DMS 273 (cell line): ENCODE measurements at regions not wholly inside any gene's neighbourhood (a gene's known extent, or its start where the extent isn't known, plus 50 kb on each side); places are given as distances from the start of the nearest gene placed in this dataset.

ENCODE experiments used
- DNase-seq: peaks from one replicate; lab custom pipeline; 2025; ENCODE audit not compliant: unreplicated experiment; lab: John Stamatoyannopoulos, UW

DNA sequence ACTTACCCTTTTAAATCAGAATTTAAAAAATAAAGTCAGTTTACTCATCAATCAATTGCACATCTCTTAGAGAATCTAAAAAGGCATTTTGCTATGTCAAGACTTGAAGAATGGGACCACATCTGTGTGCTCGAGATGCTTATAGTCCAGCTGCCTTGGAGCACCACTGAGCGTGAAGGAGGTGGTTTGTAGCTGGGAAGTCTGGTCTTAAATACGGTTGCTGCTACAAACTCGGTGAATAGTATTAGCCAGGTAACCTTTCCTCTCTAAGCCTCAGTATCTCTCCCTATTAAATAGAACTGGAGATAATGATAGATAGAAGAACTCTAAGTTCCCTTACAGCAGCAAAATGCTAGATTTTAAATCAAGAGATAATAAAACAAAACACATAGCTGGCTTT, 289.7 kb downstream of the TRIB2 start:
- DNase-seq = no peak

DNA sequence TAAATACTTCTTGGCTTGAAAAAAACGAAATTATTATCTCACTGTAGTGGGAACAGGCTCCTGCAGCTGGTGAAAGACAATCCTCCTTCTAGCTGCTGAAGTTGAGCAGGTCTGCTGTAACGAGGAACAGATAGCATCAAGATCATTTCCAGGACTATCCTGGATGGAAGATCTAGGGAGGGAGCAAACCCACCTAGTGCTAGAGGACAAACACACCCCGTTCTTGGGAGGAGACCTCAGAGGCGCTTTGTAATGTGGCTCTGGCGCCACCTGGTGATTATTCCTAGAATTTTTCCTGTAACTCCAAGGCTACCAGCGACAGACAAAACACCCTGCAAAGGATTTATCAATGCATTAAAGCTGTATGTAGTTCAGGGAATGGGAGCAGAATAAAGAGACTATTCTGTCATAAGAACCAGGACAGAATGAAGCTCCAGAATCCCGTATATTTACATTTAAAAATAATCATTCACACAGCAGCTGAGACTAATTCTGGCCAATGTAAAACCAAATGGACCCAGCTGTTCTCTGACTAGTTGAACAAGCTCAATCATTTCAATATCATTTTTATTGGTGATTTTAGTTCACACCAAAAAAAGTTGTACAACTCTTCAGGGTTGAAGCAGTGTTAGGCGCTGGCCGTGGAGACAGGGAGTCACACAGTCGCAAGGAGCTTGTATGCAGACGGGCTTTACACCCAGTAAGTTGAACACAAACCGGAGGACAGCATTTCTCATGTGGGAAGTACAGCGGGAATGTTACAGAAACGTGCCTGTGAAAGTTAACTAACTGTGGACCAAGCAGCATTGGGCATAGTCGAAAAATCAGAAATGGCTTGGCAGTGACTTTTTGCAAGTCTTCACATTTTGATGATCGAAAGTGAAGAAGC, 290.3 kb downstream of the TRIB2 start:
- peak; percentile 80 for DNase-seq

DNA sequence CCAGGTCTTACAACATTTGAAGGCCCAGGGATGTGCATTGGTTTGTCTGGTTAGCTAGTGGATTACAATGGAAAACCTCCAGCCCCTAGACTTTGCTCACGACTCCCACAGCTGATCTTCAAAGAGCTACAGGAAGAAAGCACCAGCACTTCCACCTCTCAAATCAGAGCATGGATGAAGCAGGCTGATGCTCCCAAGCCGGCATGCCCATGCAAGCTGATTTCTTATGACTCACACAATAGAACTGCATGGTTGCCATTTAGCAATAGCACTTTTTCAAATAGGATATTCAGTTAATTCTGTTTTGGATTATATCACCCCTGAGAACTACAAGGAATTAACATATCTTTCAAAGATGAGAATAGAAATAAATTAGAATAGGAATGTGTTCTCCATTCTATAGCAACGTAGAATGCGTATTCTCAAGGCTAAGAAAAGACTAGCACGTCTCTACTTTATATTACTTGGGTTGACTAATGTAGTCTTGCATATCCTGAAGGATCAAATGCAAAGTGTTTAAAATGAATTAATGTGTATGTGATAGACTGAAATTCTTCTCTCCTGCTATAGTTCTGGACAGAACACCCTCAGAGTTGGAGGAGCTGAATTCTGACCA, 292.4 kb downstream of the TRIB2 start:
- no peak for DNase-seq

DNA sequence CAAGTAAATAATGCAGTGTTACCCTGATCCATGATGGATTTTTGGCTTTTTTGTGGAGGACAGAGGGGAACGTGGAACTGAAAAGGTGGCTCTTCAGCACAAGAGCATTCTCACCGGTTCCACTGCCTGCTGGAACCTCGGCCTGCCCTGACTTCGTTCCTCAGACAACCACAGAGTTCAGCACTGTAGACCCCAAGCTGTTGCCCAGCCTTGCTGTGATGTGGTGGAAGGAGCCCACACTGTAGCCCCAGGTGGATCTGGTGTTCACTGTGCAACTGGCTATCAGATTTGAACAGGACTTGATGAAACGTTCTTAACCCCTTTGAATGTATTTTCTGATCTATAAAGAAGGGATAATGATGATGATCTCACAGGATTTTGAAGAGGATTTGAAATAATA, 293.5 kb downstream of the TRIB2 start:
- no peak for DNase-seq

DNA sequence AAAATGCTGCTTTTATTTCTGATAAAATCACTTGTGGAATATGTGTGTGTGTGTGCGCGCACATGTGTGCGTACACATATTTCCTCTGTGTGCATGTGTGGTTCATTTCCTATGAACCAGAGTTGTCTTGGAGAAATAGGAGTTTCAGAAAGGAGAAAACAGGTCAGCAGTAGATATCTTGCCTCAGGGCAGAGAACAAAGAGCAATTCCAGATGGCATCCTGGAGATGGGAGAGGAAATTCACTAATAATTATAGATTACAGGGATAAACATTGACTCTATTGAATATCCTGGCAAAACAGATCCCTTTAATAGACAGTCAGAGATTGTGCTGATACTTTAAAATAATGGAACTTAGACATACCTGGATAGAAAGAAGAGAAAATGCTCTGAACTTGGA, 298.0 kb downstream of the TRIB2 start:
- DNase-seq = no peak

DNA sequence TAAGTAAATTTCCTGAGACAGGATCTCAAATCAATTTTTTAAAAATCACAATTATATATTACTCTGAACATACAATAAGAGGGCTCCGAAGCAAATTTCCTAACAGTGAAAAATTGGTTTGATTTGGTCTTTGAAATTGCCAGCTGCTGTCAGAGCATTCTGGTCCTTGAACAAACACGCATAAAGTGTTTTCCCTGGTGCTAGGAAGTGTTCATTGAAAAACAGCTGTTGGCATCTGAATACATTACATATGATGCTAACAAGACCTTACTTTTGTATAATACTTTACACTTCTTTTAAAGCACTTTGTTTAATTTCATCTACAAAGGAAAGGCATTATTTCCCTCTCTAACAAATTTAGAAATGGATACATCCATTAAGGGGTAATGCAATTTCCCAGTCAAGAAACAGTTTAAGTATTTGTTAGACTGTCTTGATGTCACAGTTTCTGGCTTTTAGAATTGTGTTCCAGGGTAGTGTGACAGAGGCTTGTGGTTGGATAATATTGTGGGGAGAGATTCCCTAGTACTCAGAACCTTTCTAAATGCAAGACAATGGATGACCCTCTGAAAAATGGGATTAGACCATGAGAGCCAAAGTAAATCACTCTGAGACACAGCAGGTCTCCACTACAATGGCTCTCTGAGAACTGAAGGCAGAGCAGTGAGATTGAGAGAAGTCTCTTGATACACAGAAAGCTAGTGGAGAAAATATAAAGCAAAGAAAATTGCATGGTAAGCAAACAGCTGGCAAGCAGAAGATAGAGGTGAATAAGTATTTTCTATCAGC, 299.0 kb downstream of the TRIB2 start:
- no peak for DNase-seq

DNA sequence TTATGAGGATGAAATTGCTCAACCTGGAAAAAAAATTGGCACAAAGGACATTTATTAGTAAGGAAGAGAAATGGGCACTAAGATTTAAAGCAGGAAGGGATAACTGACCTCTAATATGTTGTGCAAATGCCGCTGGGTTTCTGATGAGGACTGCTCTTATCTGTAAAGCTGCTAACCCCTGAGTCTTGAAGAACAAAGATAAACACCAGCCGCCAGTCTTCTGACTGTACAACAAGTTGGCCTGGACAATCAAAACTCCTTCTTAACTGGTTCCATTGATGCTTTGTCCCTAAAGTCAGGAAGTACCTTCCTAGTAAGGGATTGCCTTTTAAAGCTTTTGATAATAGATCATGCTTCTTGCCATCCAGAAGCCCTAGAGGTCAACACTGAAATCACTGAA, 301.8 kb downstream of the TRIB2 start:
- DNase-seq = no peak

DNA sequence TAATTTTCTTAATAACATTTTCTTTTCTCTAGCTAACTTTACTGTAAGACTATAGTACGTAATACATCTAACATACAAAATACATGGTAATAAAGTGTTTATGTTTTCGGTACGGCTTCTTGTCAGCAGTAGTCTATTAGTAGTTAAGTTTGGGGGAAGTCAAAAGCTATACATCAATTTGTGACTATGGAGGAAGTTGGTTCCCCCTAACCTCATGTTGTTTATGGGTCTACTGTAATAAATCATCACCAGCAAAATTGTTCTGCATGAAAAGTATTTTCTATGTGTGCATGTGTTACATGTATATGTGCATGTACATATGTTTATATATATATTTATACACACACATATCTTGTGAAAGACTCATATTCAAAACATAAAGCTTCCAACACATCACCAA, 303.0 kb downstream of the TRIB2 start:
- DNase-seq = no peak

DNA sequence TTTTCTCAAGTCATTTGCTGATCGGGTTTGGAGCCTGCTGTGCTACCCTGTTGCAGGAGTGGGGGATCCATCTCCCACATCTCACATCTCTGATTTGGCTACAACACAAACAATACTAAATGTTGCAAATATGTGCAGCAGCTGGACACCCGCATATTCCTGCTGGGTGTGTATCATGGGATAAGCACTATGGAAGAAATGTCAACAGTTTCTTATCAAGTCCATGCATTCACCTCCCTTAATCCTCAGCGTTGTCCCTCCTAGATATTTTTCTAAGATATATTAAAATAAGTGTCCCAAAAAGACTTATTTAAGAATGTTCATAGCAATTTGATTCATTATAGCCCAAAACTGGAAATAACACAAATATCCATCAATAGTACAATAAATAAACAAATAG, 303.7 kb downstream of the TRIB2 start:
- DNase-seq = no peak

DNA sequence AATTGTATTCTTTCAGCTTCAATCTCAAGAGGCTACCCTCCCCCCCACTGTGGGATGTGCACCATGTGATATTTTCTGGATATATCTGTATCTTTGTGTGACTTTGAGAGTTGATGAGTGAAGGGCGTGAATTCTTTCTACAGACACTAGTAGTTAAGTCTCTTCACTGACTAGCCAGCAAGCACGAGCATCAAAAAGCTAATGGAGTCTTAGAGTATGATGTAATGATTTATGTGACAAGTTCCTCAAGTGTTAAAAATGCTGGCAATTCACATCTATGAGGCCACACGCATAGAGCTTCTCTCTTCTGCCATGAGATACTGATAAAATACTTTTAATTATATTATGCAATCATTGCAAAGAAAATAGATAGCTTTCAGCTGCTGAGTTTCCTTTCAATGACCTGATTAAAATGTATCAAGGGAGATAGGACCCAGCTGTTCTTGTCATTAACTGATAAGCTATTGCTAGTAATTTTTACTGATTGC, 304.8 kb downstream of the TRIB2 start:
- DNase-seq = no peak

DNA sequence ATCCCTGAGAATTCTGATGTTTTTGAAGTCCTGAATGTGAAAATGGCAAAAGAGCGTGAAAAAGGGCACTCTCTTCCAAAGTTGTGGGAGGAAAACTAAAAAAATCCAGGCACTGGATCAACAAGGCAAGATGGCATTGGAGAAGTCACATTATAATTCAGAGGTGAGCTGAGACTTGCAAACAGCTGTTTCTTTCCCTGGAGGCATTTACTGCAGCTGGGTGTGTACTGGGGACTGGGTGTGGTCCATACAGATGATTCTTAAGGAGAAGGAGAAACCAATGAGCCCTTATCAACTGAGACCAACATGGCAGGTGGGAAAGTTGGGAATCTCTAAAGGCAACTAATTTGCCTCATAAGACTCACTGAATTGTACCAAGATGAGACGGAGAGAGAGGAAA, 313.9 kb downstream of the TRIB2 start:
- DNase-seq = no peak

DNA sequence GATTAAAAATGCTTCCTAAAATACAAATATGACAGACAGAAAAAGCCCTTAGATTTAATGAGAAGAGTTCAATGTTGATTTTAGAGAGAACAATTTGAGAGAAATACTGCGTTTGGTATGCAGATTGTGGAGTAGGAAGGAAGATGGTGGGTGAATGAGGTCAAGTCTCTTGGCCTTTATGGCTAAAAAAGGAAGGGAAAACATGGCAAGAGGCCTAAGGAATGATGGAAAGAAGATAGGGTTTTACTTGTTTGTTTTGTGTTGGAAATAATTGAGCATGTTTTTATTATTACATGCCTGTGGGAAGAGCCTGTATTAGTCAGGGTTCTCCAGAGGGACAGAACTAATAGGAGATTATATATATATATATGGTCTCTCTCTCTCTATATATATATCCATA, 318.1 kb downstream of the TRIB2 start:
- DNase-seq = no peak

DNA sequence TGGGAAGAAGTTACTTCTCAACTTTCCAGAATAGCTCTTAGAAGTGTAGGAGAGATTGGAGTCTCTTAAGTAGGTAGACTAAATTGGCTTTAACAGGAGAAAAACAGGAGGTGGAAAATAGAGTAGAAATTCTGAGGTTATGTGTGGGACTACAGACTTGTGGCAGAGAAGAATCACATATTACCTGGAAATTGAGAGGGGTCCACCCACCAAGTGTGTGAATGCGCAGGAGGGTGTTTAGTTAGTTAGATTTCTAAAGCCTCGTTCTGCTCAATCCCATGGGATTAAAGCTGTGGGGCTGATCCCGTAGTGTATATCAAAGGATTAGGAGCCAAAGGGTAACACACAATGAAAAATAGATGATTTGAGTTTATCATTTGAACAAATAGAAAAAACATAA, 319.1 kb downstream of the TRIB2 start:
- DNase-seq = no peak

DNA sequence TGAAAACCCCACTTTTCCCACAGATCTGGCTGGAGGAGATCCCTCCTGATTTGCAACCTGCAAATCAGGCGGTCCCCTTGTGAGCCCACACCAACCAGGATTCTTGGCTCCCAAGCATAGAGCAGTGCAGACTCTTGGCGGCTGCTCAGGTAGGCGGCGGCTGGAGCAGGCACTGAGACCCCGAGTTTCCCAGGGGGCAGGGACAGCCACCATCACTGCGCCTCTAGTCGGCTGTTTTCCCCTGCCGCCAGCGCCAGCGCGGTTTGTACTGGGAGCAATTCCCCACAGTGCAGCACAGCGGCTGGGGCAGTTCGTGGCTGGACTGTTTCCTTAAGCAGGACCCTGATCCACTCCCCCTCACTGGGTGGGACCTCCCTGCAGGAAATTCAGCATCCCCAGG, 323.3 kb downstream of the TRIB2 start:
- no peak for DNase-seq

DNA sequence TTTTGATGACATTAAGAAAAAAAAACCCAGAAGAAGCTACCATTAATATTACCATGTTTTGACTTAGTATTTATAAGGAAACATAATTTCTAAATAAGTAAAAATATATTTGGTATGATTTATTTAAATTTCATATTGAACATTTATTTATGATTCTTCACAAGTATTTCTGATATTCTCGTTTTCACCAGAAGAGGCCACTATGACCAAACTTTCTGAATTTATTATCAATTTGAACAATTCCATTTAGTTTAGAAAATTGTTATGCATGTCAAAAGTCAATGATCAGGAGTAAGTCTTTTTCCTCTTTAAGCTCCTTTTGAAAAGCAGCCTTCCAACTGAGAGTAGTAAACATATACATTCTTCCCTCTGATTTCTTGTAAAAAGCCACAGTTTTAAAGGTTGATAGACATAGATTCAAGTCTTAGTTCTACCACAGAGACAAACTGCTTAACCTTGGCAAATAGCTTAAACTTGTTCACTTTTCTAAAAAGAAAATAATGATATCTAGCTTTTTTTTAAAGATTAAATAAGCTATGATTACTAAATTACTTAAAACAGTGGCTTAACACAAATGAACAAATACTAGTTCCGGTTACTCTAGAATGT, 329.9 kb downstream of the TRIB2 start:
- peak; percentile 26 for DNase-seq

DNA sequence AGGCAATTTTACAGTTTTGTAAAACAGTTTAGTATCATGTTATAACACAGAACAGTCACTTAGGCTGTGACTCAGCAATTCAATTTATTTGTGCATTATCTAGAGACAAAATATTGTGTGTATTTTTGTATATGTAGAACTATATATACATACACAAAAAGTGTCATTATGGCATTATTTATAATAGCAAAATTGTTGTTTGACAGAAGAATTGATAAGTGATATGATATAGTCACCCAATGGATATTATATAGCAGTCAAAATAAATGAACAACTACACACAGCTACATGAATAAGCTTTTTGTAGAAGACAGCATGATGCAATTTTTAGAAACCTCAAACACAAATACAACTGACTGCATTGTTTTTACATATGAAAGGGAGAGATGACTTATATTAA, 334.0 kb downstream of the TRIB2 start:
- DNase-seq = no peak

DNA sequence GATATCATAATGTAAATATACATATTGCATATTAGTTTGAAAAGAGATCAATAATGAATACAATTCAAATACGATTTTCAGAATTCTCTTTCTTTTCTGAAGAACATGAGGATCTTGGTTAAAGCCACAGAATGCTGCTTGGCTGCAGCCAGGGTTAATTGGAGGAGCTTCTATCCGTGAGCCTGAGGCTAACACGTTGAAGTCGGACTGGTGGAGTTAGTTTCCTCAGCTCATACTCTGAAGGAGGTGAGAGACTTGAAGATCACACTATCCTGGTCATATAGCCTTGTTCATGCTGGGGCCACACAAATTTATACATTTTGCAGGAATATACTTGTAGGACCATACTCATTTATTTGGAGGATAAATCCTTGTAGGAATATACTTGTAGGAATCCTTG, 335.8 kb downstream of the TRIB2 start:
- no peak for DNase-seq

DNA sequence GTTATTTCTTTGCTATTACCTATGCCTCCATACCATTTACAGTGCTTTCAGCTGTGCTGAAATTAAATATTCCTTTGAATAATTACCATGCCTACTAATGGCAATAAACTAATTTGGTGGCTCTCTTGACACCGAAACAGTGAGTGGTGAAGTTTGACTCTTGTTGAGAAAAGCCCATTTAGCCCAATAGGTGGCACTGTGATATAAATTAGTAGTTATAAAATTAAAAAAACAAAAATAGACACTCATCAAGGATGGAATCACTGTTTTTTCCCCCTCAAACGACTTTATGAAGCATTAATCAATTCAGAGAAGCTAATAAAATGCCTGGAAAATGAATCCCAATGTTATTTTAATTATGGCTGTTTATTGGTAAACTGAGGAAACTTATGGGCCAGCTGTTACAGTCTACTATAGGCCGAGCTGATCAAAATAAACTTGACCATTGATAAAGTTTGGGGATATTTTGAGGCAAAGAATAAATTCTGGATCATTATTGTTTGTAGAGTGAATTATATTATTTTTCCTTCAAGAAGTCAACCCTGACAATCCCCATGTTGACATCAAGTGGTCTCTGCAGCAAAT, 339.6 kb downstream of the TRIB2 start:
- DNase-seq = peak; percentile 35

DNA sequence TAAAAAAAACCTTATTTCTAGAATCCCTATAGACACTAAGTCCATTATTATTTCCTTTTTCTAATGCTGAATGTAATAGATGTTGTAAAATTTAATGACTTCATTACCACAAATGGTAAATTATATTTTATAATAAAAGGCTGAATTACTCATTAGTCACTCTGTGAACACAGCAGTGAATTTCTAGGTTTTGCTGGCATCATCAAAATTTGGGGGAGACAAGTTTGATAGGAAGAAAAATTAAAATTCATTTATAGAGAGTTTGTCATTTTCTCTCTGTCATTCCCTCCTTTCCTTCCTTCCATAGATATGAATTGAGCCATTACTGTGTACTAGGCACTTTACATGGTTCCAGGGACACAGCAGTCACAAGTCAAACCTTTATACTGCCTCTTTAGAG, 340.9 kb downstream of the TRIB2 start:
- no peak for DNase-seq

DNA sequence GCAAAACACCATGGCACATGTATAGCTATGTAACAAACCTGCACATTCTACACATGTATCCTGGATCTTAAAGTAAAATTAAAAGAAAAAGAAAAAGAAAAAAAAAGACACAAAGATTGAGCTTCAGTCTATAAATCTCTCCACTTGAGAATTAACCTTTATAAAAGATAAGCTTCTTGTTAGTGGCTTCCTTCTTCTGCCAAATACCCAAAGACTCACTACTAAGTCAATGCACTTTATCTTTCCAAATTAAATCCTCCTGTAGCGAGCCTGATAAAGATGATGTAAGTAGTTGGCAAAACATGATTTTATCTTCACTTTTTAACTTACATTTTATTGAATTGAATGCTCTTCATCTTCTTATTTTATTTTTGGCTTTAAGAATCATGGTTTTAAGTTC, 349.9 kb downstream of the TRIB2 start:
- DNase-seq = no peak

DNA sequence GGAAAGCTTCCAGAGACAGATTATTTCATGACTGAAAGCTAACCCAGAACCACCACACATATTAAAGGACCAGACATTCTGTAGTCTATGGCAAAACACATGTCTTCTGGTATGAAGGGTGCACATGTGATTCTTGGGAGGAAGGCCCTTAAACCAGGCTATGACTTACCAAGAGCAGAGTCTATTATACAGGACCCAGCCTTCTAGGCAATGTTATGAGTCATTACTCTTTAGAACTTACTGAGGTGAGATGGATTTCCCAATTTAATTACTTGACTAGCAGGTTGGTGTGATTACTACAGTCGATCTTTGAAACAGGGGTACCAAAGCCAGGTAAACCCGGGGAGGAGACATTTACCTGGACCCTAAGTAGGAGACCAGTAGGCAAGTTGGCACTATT, 350.8 kb downstream of the TRIB2 start:
- no peak for DNase-seq
